ENCODE measurements at regions not wholly inside any gene's neighbourhood (a gene's known extent, or its start where the extent isn't known, plus 50 kb on each side); places are given as distances from the start of the nearest gene placed in this dataset.

DNA sequence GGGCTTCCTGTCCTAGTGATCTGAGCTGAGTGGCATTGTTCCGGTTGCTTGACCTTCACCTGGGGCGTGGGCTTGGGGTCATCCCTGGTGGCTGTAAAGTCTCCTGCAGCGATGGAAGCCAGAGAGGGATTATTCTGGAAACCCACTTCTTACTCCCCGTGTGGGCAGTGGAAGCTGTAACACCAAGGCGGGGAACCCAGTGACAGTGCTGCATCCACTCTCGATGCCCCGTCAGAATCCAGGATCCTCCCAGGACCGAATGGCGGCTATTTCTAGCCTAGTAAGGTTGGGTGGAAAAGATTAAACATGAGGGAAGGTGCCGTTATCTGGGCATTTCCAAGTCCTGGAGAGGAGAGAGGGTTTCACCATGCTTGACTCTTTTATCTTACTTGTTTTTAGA lies 280.6 kb downstream of the ZNF536 start:
- no TSS peak for BruUV-seq (replicated peaks)
- TF ChIP-seq SIN3A (IDR thresholded peaks at IDR 0.05; ENCODE audit: borderline replicate concordance, insufficient read depth, low read depth, low read length) = no peak
- TF ChIP-seq, protein P1, sequence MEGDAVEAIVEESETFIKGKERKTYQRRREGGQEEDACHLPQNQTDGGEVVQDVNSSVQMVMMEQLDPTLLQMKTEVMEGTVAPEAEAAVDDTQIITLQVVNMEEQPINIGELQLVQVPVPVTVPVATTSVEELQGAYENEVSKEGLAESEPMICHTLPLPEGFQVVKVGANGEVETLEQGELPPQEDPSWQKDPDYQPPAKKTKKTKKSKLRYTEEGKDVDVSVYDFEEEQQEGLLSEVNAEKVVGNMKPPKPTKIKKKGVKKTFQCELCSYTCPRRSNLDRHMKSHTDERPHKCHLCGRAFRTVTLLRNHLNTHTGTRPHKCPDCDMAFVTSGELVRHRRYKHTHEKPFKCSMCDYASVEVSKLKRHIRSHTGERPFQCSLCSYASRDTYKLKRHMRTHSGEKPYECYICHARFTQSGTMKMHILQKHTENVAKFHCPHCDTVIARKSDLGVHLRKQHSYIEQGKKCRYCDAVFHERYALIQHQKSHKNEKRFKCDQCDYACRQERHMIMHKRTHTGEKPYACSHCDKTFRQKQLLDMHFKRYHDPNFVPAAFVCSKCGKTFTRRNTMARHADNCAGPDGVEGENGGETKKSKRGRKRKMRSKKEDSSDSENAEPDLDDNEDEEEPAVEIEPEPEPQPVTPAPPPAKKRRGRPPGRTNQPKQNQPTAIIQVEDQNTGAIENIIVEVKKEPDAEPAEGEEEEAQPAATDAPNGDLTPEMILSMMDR (IDR thresholded peaks at IDR 0.05) = no peak
- TF ChIP-seq TCF7L2 (IDR thresholded peaks at IDR 0.05; ENCODE audit: low read depth, low read length) = no peak
- TF ChIP-seq POLR2AphosphoS5 (IDR thresholded peaks at IDR 0.05; ENCODE audit: low read depth, low read length) = no peak
- TF ChIP-seq, protein P2, sequence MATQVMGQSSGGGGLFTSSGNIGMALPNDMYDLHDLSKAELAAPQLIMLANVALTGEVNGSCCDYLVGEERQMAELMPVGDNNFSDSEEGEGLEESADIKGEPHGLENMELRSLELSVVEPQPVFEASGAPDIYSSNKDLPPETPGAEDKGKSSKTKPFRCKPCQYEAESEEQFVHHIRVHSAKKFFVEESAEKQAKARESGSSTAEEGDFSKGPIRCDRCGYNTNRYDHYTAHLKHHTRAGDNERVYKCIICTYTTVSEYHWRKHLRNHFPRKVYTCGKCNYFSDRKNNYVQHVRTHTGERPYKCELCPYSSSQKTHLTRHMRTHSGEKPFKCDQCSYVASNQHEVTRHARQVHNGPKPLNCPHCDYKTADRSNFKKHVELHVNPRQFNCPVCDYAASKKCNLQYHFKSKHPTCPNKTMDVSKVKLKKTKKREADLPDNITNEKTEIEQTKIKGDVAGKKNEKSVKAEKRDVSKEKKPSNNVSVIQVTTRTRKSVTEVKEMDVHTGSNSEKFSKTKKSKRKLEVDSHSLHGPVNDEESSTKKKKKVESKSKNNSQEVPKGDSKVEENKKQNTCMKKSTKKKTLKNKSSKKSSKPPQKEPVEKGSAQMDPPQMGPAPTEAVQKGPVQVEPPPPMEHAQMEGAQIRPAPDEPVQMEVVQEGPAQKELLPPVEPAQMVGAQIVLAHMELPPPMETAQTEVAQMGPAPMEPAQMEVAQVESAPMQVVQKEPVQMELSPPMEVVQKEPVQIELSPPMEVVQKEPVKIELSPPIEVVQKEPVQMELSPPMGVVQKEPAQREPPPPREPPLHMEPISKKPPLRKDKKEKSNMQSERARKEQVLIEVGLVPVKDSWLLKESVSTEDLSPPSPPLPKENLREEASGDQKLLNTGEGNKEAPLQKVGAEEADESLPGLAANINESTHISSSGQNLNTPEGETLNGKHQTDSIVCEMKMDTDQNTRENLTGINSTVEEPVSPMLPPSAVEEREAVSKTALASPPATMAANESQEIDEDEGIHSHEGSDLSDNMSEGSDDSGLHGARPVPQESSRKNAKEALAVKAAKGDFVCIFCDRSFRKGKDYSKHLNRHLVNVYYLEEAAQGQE (IDR thresholded peaks at IDR 0.05; ENCODE audit: insufficient read depth in 1 of 2, low read depth in 2 of 2, low read length in 1 of 2) = no peak
- DNase-seq (ENCODE audit: low read depth, low spot score) (no peak), ATAC-seq (no peak)
- in situ Hi-C loops (cut with HindIII; ENCODE audit: low pct_unique_long_range_greater_than_20kb, low sequenced_read_pairs) (no loop called here), intact Hi-C loops (cut with micrococcal nuclease; ENCODE audit: unreplicated experiment) (loop anchor here (10.0 kb wide), 1 partner anchor 918 kb away; no protein-coding TSS in a partner anchor)
- no peak overlapping the region for H3K4me3 ChIP-seq (ENCODE audit: low read depth in 2 of 2, low read length in 2 of 2)
- ChIA-PET CTCF (no interaction called here), POLR2A (no interaction called here)
- no peaks in the 10 kb centered on the region for H3K36me3 ChIP-seq (ENCODE audit: control insufficient read depth, insufficient read depth, low read length)
- H3K27ac ChIP-seq (ENCODE audit: low read length) = no peak overlapping the region
- H3K27me3 ChIP-seq (ENCODE audit: control insufficient read depth, insufficient read depth, low read length) = peaks cover 44% of the 10 kb centered on the region
- H3K9me3 ChIP-seq (ENCODE audit: control insufficient read depth, insufficient read depth, low read depth, low read length) = no peaks in the 10 kb centered on the region
- no peaks in the 10 kb centered on the region for H3K4me1 ChIP-seq (ENCODE audit: control insufficient read depth, insufficient read depth, low read length)

DNA sequence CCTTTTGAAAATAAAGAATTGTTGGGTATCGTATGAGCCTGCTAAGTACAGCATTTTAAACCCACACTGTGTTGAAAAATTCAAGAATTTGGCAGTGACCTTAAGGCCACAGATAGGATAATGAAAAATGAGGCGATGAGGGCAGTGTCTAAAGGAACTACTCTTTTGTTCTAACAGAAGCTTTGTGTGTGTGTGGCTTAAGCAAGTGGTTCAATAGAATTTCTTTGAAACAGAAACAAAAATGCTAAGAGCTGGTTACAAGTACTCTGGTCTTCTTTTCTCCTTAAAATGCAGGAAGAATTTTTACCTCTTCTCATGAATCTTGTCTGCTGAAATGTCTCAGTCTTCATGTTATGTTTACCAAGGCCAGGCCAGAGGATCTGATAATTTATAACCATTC lies 279.5 kb downstream of the ZNF536 start:
- TF ChIP-seq, protein P1 (IDR thresholded peaks at IDR 0.05) = no peak
- no peak for TF ChIP-seq POLR2AphosphoS5 (IDR thresholded peaks at IDR 0.05; ENCODE audit: low read depth, low read length)
- TF ChIP-seq TCF7L2 (IDR thresholded peaks at IDR 0.05; ENCODE audit: low read depth, low read length) = no peak
- TF ChIP-seq, protein P2 (IDR thresholded peaks at IDR 0.05; ENCODE audit: insufficient read depth in 1 of 2, low read depth in 2 of 2, low read length in 1 of 2) = no peak
- TF ChIP-seq SIN3A (IDR thresholded peaks at IDR 0.05; ENCODE audit: borderline replicate concordance, insufficient read depth, low read depth, low read length) = no peak
- POLR2A ChIA-PET = no interaction called here
- CTCF ChIA-PET = no interaction called here

More for the DNA sequence above, 279.5 kb downstream of the ZNF536 start:
- Histone ChIP-seq H3K4me1 (ENCODE audit: control insufficient read depth, insufficient read depth, low read length) (no peaks in the 10 kb centered on the region), H3K27me3 (ENCODE audit: control insufficient read depth, insufficient read depth, low read length) (peaks cover 53% of the 10 kb centered on the region), H3K4me3 (ENCODE audit: low read depth in 2 of 2, low read length in 2 of 2) (no peak overlapping the region), H3K9me3 (ENCODE audit: control insufficient read depth, insufficient read depth, low read depth, low read length) (no peaks in the 10 kb centered on the region), H3K36me3 (ENCODE audit: control insufficient read depth, insufficient read depth, low read length) (no peaks in the 10 kb centered on the region), H3K27ac (ENCODE audit: low read length) (no peak overlapping the region)
- in situ Hi-C loops (cut with HindIII; ENCODE audit: low pct_unique_long_range_greater_than_20kb, low sequenced_read_pairs) (no loop called here), intact Hi-C loops (cut with micrococcal nuclease; ENCODE audit: unreplicated experiment) (loop anchor here (10.0 kb wide), 1 partner anchor 917 kb away; no protein-coding TSS in a partner anchor)
- DNase-seq (ENCODE audit: low read depth, low spot score) (no peak), ATAC-seq (no peak)
- no TSS peak for BruUV-seq (replicated peaks)

Data from Panc1 (cell line).